ENCODE measurements at regions not wholly inside any gene's neighbourhood (a gene's known extent, or its start where the extent isn't known, plus 50 kb on each side); places are given as distances from the start of the nearest gene placed in this dataset.

DNA sequence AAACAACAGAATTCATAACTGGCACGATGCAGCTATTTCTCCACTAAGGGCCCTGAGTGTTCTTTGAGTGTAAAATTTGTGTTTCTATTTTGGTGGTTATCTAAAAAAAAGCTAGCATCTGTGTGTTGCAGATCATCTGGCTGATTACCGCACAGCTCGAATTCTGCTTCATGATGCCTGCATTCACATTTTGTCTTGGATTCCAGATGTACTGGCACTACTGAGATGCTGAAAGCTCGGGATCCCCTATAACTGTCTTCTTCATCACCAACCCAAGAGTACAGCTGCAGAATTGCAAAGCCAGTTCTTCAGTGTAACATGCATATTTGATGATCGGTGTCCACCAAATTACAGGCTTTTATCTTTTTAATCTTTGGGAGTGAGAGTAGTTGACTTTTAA, 51.6 kb upstream of the ZNF532 start:
- Histone ChIP-seq H4K20me1 (replicated peaks; ENCODE audit: control insufficient read depth, extremely low read depth, insufficient read depth, low read length) (no peaks in the 10 kb centered on the region), H3K9me3 (replicated peaks; ENCODE audit: control insufficient read depth, insufficient read depth, low read length) (no peaks in the 10 kb centered on the region), H3K9me1 (replicated peaks; ENCODE audit: control insufficient read depth, extremely low read depth, insufficient read depth, low read length) (no peaks in the 10 kb centered on the region), H3K4me1 (ENCODE audit: control insufficient read depth, extremely low read depth, insufficient read depth, low read length) (no peaks in the 10 kb centered on the region), H3K79me2 (ENCODE audit: control insufficient read depth, insufficient read depth, low read length) (no peaks in the 10 kb centered on the region), H3K4me2 (ENCODE audit: insufficient read depth, low read length) (no peak overlapping the region), H3K36me3 (ENCODE audit: control insufficient read depth in 2 of 2, extremely low read depth in 1 of 2, insufficient read depth in 2 of 2, low read length in 2 of 2) (no peaks in the 10 kb centered on the region), H3K27ac (ENCODE audit: insufficient read depth, low read depth, low read length) (no peak overlapping the region), H3K4me3 (replicated peaks in 1 of 3; ENCODE audit: insufficient read depth in 1 of 3, low read depth in 1 of 3, low read length in 3 of 3) (no peak overlapping the region), H3K27me3 (ENCODE audit: control insufficient read depth in 2 of 2, insufficient read depth in 2 of 2, low read length in 2 of 2) (no peaks in the 10 kb centered on the region), H2AFZ (ENCODE audit: low read depth, low read length) (no peak overlapping the region), H3K9ac (replicated peaks; ENCODE audit: extremely low read depth, insufficient read depth, low read length) (no peak overlapping the region)
- TF ChIP-seq POLR2AphosphoS5 (IDR thresholded peaks at IDR 0.05; ENCODE audit: insufficient read depth, low read depth, low read length) (no peak), MAX (IDR thresholded peaks at IDR 0.05; ENCODE audit: insufficient read depth, insufficient read length) (no peak), FOS (IDR thresholded peaks at IDR 0.05; ENCODE audit: borderline replicate concordance, insufficient read depth, low read length) (no peak), MYC (IDR thresholded peaks at IDR 0.05; ENCODE audit: low read depth, low read length) (no peak), JUN (IDR thresholded peaks at IDR 0.05; ENCODE audit: borderline replicate concordance, insufficient read depth, insufficient read length, low read depth) (no peak)
- DNase-seq (ENCODE audit: low read depth, low spot score) (no peak), FAIRE-seq (no peak)
- ChIA-PET CTCF (interaction anchor here (1.0 kb wide), 2 partner anchors 17 to 257 kb away, joined by 3 read pairs; no protein-coding TSS in a partner anchor), POLR2A (no interaction called here)
- dilution Hi-C loops (cut with MboI; ENCODE audit: extremely low pct_ligation_motif_present, low sequenced_read_pairs) = no loop called here
- no TSS peak for BruUV-seq (replicated peaks)
- intact Hi-C loops (cut with micrococcal nuclease) = no loop called here

DNA sequence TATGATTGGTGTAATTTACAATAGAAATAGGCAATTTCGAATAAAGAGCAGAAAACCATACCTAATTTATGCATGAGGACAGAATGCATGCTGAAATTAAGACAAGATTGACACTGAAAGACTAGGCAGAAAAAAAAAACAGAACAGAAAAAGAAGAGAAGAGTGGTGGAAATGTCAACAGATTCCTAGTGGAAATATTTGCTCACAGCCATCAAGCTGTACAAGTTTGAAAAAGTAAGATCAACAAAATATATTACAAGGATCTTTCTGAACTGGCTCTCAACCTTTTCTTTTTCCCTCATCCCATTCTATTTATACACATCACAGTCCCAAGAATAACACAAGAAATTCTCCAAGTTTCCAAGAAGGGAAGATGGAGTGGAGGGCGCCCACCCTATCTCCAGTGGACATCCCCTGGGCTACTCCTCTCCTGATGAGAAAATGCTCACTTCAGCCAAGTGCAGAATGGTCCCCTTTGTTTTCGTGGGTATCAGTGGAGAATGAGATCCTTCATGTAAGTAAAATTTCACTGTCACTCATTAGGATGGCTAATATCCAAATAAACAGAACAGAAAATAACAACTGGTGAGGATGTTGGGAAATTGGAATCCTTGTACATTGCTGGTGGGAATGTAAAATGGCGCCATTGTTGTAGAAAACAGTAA, 51.0 kb upstream of the ZNF532 start:
- Histone ChIP-seq H3K27me3 (ENCODE audit: control insufficient read depth in 2 of 2, insufficient read depth in 2 of 2, low read length in 2 of 2) (no peaks in the 10 kb centered on the region), H3K9me3 (replicated peaks; ENCODE audit: control insufficient read depth, insufficient read depth, low read length) (no peaks in the 10 kb centered on the region), H3K27ac (ENCODE audit: insufficient read depth, low read depth, low read length) (no peak overlapping the region), H3K4me1 (ENCODE audit: control insufficient read depth, extremely low read depth, insufficient read depth, low read length) (no peaks in the 10 kb centered on the region), H2AFZ (ENCODE audit: low read depth, low read length) (no peak overlapping the region), H3K9ac (replicated peaks; ENCODE audit: extremely low read depth, insufficient read depth, low read length) (no peak overlapping the region), H3K4me3 (replicated peaks in 1 of 3; ENCODE audit: insufficient read depth in 1 of 3, low read depth in 1 of 3, low read length in 3 of 3) (no peak overlapping the region), H3K9me1 (replicated peaks; ENCODE audit: control insufficient read depth, extremely low read depth, insufficient read depth, low read length) (no peaks in the 10 kb centered on the region), H3K79me2 (ENCODE audit: control insufficient read depth, insufficient read depth, low read length) (no peaks in the 10 kb centered on the region), H4K20me1 (replicated peaks; ENCODE audit: control insufficient read depth, extremely low read depth, insufficient read depth, low read length) (no peaks in the 10 kb centered on the region), H3K4me2 (ENCODE audit: insufficient read depth, low read length) (no peak overlapping the region), H3K36me3 (ENCODE audit: control insufficient read depth in 2 of 2, extremely low read depth in 1 of 2, insufficient read depth in 2 of 2, low read length in 2 of 2) (no peaks in the 10 kb centered on the region)
- FAIRE-seq = no peak
- ChIA-PET CTCF (interaction anchor here (1.0 kb wide), 2 partner anchors 17 to 257 kb away, joined by 3 read pairs; no protein-coding TSS in a partner anchor), POLR2A (no interaction called here)
- BruUV-seq (replicated peaks) = no TSS peak
- TF ChIP-seq GATA2 (IDR thresholded peaks at IDR 0.05; ENCODE audit: insufficient read depth, insufficient read length, low read depth, low read length) (no peak), POLR2A (IDR thresholded peaks at IDR 0.05; ENCODE audit: low read depth, low read length) (no peak), JUN (IDR thresholded peaks at IDR 0.05; ENCODE audit: borderline replicate concordance, insufficient read depth, insufficient read length, low read depth) (no peak), FOS (IDR thresholded peaks at IDR 0.05; ENCODE audit: borderline replicate concordance, insufficient read depth, low read length) (no peak), EZH2 (IDR thresholded peaks at IDR 0.05; ENCODE audit: borderline replicate concordance, low read depth, low read length, severe bottlenecking) (no peak), MAX (IDR thresholded peaks at IDR 0.05; ENCODE audit: insufficient read depth, insufficient read length) (no peak), MYC (IDR thresholded peaks at IDR 0.05; ENCODE audit: low read depth, low read length) (no peak), POLR2AphosphoS5 (IDR thresholded peaks at IDR 0.05; ENCODE audit: insufficient read depth, low read depth, low read length) (no peak)
- TF ChIP-seq, protein P1, sequence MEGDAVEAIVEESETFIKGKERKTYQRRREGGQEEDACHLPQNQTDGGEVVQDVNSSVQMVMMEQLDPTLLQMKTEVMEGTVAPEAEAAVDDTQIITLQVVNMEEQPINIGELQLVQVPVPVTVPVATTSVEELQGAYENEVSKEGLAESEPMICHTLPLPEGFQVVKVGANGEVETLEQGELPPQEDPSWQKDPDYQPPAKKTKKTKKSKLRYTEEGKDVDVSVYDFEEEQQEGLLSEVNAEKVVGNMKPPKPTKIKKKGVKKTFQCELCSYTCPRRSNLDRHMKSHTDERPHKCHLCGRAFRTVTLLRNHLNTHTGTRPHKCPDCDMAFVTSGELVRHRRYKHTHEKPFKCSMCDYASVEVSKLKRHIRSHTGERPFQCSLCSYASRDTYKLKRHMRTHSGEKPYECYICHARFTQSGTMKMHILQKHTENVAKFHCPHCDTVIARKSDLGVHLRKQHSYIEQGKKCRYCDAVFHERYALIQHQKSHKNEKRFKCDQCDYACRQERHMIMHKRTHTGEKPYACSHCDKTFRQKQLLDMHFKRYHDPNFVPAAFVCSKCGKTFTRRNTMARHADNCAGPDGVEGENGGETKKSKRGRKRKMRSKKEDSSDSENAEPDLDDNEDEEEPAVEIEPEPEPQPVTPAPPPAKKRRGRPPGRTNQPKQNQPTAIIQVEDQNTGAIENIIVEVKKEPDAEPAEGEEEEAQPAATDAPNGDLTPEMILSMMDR (IDR thresholded peaks at IDR 0.05; ENCODE audit: extremely low read depth in 1 of 2, insufficient read depth in 1 of 2, low read depth in 1 of 2, low read length in 2 of 2) = no peak
- dilution Hi-C loops (cut with MboI; ENCODE audit: extremely low pct_ligation_motif_present, low sequenced_read_pairs) = no loop called here
- no peak for DNase-seq (ENCODE audit: low read depth, low spot score)
- intact Hi-C loops (cut with micrococcal nuclease) = no loop called here

Measured in endothelial cell of umbilical vein (primary cell).